GM23338 (cell line): ENCODE measurements at regions not wholly inside any gene's neighbourhood (a gene's known extent, or its start where the extent isn't known, plus 50 kb on each side); places are given as distances from the start of the nearest gene placed in this dataset.

ENCODE experiments used
- ATAC-seq: fragments of 200-7000 bp; cut with Tn5 transposase; 3 replicates; pipeline ENCODE4 v1.9.1; 2020
- DNase-seq: peaks from one replicate; pipeline ENCODE4 v3.0.0-alpha.2; 2015; ENCODE audit warnings: low spot score
- H2AFZ ChIP-seq: fragments of 200-600 bp; sonication (generic); 2 replicates; pipeline ENCODE4 v1.8.0; 2016; ENCODE audit warnings: antibody characterized with exemption, mild to moderate bottlenecking, moderate library complexity
- H3F3A ChIP-seq: fragments of 200-600 bp; sonication (generic); replicated peaks from 2 replicates; pipeline ENCODE4 v1.8.0; 2017; ENCODE audit warnings: antibody characterized with exemption, mixed run types, low read depth
- H3K27ac ChIP-seq: fragments of 200-600 bp; sonication (generic); 2 replicates; pipeline ENCODE4 v1.6.1; 2016; ENCODE audit warnings: low read depth
- H3K27me3 ChIP-seq: fragments of 200-600 bp; sonication (generic); 2 replicates; pipeline ENCODE4 v1.8.0; 2016; ENCODE audit warnings: mild to moderate bottlenecking, mixed run types, moderate library complexity; ENCODE audit not compliant: insufficient read depth
- H3K36me3 ChIP-seq: fragments of 200-600 bp; sonication (generic); 2 replicates; pipeline ENCODE4 v1.8.0; 2016; ENCODE audit warnings: mild to moderate bottlenecking; ENCODE audit not compliant: insufficient read depth
- H3K4me1 ChIP-seq: fragments of 200-600 bp; sonication (generic); 2 replicates; pipeline ENCODE4 v1.8.0; 2016; ENCODE audit warnings: mild to moderate bottlenecking, moderate library complexity; ENCODE audit not compliant: insufficient read depth
- H3K4me2 ChIP-seq: fragments of 200-600 bp; sonication (generic); 2 replicates; pipeline ENCODE4 v1.7.1; 2017; ENCODE audit warnings: mixed run types
- H3K4me3 ChIP-seq: fragments of 200-600 bp; sonication (generic); 2 replicates; pipeline ENCODE4 v1.6.1; 2016; ENCODE audit warnings: mixed run types
- H3K79me2 ChIP-seq: fragments of 200-600 bp; sonication (generic); replicated peaks from 2 replicates; pipeline ENCODE4 v1.8.0; 2017; ENCODE audit warnings: mild to moderate bottlenecking; ENCODE audit not compliant: insufficient read depth
- H3K9me2 ChIP-seq: fragments of 200-600 bp; sonication (generic); 2 replicates; pipeline ENCODE4 v1.8.0; 2017; ENCODE audit not compliant: insufficient read depth
- H4K20me1 ChIP-seq: fragments of 200-600 bp; sonication (generic); replicated peaks from 2 replicates; pipeline ENCODE4 v1.8.0; 2017; ENCODE audit warnings: mild to moderate bottlenecking; ENCODE audit not compliant: insufficient read depth
- H3K27ac Mint-ChIP-seq: 2 replicates; pipeline ENCODE4 v1.8.0; 2020; ENCODE audit warnings: inconsistent platforms, mild to moderate bottlenecking, moderate library complexity, mixed read lengths
- H3K27me3 Mint-ChIP-seq: 3 replicates; pipeline ENCODE4 v1.8.0; 2022; ENCODE audit warnings: low read depth, mild to moderate bottlenecking, moderate library complexity, mixed read lengths, inconsistent platforms; ENCODE audit not compliant: insufficient read depth, poor library complexity
- H3K36me3 Mint-ChIP-seq: 3 replicates; pipeline ENCODE4 v1.8.0; 2021; ENCODE audit warnings: low read depth, mild to moderate bottlenecking, inconsistent platforms, moderate library complexity, mixed read lengths
- H3K4me1 Mint-ChIP-seq: 3 replicates; pipeline ENCODE4 v1.8.0; 2020; ENCODE audit warnings: mild to moderate bottlenecking, inconsistent platforms, mixed read lengths
- H3K4me3 Mint-ChIP-seq: 3 replicates; pipeline ENCODE4 v1.8.0; 2021; ENCODE audit warnings: moderate library complexity, mild to moderate bottlenecking, inconsistent platforms, mixed read lengths
- H3K9me3 Mint-ChIP-seq: 3 replicates; pipeline ENCODE4 v1.8.0; 2020; ENCODE audit warnings: moderate library complexity, mild to moderate bottlenecking, inconsistent platforms, mixed read lengths
- CREB1 ChIP-seq: fragments of 250-450 bp; sonication (Bioruptor Pico); IDR thresholded peaks from 2 replicates; pipeline ENCODE4 v1.5.0; 2020; ENCODE audit warnings: low read depth, mild to moderate bottlenecking, moderate library complexity
- CTCF ChIP-seq, 2 experiments: fragments of 200-600 bp in 1 of 2; sonication (generic) in 1 of 2; conservative IDR thresholded peaks; 2 replicates each; pipeline versions ENCODE4 v1.5.1 to v1.6.1; 2016 to 2017; ENCODE audit warnings: antibody characterized with exemption in 2 of 2, low read depth in 2 of 2, mild to moderate bottlenecking in 2 of 2, moderate library complexity in 1 of 2
- EZH2 ChIP-seq: fragments of 200-600 bp; sonication (generic); IDR thresholded peaks from one replicate; pipeline ENCODE4 v1.8.0; 2017; ENCODE audit warnings: antibody characterized with exemption, mild to moderate bottlenecking, low read depth; ENCODE audit not compliant: unreplicated experiment
- EZH2phosphoT487 ChIP-seq: fragments of 200-600 bp; sonication (generic); IDR thresholded peaks from one replicate; pipeline ENCODE4 v1.8.1; 2018; ENCODE audit warnings: antibody characterized with exemption; ENCODE audit not compliant: unreplicated experiment
- JUNB ChIP-seq: IDR thresholded peaks from one replicate; pipeline ENCODE4 v1.6.1; 2016; ENCODE audit warnings: antibody characterized with exemption; ENCODE audit not compliant: unreplicated experiment
- NANOG ChIP-seq: IDR thresholded peaks from 2 replicates; pipeline ENCODE4 v1.6.1; 2016; ENCODE audit warnings: antibody characterized with exemption, borderline replicate concordance
- POLR2AphosphoS5 ChIP-seq: IDR thresholded peaks from 2 replicates; pipeline ENCODE4 v1.6.1; 2016; ENCODE audit warnings: antibody characterized with exemption, low read depth
- REST ChIP-seq: IDR thresholded peaks from one replicate; pipeline ENCODE4 v1.6.1; 2018; ENCODE audit warnings: antibody characterized with exemption; ENCODE audit not compliant: unreplicated experiment
- STAT1 ChIP-seq: IDR thresholded peaks from one replicate; pipeline ENCODE4 v1.6.1; 2016; ENCODE audit warnings: antibody characterized with exemption; ENCODE audit not compliant: unreplicated experiment
- ZNF114 ChIP-seq: fragments of 250-450 bp; sonication (Bioruptor Pico); IDR thresholded peaks from 2 replicates; pipeline ENCODE4 v1.5.0; 2020; ENCODE audit warnings: mild to moderate bottlenecking, moderate library complexity
- ZNF331 ChIP-seq: fragments of 250-450 bp; sonication (Bioruptor Pico); IDR thresholded peaks from 2 replicates; pipeline ENCODE4 v1.5.0; 2020; ENCODE audit warnings: low read depth, mild to moderate bottlenecking, moderate library complexity
- TF ChIP-seq, protein P1 (sequence below): fragments of 250-450 bp; sonication (Bioruptor Pico); IDR thresholded peaks from 2 replicates; pipeline ENCODE4 v1.5.0; 2020; ENCODE audit warnings: mild to moderate bottlenecking, moderate library complexity
- TF ChIP-seq, protein P2 (sequence below): IDR thresholded peaks from 2 replicates; pipeline ENCODE4 v1.6.1; 2016; ENCODE audit warnings: antibody characterized with exemption

DNA sequence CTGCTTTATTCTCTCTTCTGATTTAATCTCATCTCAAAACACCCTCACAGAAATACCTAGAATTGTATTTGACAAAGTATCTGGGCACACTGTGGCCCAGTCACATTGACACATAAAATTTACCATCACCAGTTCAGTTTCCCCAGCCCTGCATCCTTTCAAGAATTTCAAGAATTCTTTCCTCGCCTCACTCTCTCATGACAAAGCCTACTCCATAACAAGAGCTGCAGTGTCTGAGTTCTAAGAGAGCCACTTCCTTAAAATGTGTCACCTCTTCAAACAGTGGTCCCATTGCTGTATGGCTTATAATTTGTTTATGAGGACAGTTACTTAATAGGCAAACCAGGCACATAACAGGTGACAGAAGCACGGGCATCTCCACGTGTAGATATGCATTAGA is 90.9 kb upstream of the STK39 start:
- H3F3A ChIP-seq: no peaks in the 10 kb centered on the region
- H3K4me3 ChIP-seq: no peak overlapping the region
- Mint-ChIP-seq H3K27me3 (peaks cover 2% of the 10 kb centered on the region), H3K4me3 (no peak overlapping the region), H3K9me3 (no peaks in the 10 kb centered on the region), H3K4me1 (peaks cover 22% of the 10 kb centered on the region), H3K27ac (no peak overlapping the region), H3K36me3 (no peaks in the 10 kb centered on the region)
- H2AFZ ChIP-seq: no peak overlapping the region
- H4K20me1 ChIP-seq: no peaks in the 10 kb centered on the region
- DNase-seq (peak; percentile 70), ATAC-seq (peak; percentile 17; the same call in 1 of the 3 replicates)
- H3K4me2 ChIP-seq: no peak overlapping the region
- H3K27ac ChIP-seq: no peak overlapping the region
- peaks cover 14% of the 10 kb centered on the region for H3K9me2 ChIP-seq
- H3K36me3 ChIP-seq: no peaks in the 10 kb centered on the region
- no peak for TF ChIP-seq EZH2
- TF ChIP-seq, protein P1, sequence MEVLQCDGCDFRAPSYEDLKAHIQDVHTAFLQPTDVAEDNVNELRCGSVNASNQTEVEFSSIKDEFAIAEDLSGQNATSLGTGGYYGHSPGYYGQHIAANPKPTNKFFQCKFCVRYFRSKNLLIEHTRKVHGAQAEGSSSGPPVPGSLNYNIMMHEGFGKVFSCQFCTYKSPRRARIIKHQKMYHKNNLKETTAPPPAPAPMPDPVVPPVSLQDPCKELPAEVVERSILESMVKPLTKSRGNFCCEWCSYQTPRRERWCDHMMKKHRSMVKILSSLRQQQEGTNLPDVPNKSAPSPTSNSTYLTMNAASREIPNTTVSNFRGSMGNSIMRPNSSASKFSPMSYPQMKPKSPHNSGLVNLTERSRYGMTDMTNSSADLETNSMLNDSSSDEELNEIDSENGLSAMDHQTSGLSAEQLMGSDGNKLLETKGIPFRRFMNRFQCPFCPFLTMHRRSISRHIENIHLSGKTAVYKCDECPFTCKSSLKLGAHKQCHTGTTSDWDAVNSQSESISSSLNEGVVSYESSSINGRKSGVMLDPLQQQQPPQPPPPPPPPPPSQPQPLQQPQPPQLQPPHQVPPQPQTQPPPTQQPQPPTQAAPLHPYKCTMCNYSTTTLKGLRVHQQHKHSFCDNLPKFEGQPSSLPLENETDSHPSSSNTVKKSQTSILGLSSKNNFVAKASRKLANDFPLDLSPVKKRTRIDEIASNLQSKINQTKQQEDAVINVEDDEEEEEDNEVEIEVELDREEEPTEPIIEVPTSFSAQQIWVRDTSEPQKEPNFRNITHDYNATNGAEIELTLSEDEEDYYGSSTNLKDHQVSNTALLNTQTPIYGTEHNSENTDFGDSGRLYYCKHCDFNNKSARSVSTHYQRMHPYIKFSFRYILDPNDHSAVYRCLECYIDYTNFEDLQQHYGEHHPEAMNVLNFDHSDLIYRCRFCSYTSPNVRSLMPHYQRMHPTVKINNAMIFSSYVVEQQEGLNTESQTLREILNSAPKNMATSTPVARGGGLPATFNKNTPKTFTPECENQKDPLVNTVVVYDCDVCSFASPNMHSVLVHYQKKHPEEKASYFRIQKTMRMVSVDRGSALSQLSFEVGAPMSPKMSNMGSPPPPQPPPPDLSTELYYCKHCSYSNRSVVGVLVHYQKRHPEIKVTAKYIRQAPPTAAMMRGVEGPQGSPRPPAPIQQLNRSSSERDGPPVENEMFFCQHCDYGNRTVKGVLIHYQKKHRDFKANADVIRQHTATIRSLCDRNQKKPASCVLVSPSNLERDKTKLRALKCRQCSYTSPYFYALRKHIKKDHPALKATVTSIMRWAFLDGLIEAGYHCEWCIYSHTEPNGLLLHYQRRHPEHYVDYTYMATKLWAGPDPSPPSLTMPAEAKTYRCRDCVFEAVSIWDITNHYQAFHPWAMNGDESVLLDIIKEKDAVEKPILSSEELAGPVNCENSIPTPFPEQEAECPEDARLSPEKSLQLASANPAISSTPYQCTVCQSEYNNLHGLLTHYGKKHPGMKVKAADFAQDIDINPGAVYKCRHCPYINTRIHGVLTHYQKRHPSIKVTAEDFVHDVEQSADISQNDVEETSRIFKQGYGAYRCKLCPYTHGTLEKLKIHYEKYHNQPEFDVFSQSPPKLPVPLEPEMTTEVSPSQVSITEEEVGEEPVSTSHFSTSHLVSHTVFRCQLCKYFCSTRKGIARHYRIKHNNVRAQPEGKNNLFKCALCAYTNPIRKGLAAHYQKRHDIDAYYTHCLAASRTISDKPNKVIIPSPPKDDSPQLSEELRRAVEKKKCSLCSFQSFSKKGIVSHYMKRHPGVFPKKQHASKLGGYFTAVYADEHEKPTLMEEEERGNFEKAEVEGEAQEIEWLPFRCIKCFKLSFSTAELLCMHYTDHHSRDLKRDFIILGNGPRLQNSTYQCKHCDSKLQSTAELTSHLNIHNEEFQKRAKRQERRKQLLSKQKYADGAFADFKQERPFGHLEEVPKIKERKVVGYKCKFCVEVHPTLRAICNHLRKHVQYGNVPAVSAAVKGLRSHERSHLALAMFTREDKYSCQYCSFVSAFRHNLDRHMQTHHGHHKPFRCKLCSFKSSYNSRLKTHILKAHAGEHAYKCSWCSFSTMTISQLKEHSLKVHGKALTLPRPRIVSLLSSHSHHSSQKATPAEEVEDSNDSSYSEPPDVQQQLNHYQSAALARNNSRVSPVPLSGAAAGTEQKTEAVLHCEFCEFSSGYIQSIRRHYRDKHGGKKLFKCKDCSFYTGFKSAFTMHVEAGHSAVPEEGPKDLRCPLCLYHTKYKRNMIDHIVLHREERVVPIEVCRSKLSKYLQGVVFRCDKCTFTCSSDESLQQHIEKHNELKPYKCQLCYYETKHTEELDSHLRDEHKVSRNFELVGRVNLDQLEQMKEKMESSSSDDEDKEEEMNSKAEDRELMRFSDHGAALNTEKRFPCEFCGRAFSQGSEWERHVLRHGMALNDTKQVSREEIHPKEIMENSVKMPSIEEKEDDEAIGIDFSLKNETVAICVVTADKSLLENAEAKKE (CRISPR knock-in tag): no peak
- no peak for TF ChIP-seq POLR2AphosphoS5
- TF ChIP-seq ZNF331 (CRISPR knock-in tag): no peak
- TF ChIP-seq CREB1 (CRISPR knock-in tag): no peak
- TF ChIP-seq NANOG: no peak
- TF ChIP-seq CTCF (conservative IDR thresholded peaks at IDR 0.05; ENCODE audit: low read depth in 2 of 2): no peak
- TF ChIP-seq EZH2phosphoT487: no peak
- TF ChIP-seq, protein P2, sequence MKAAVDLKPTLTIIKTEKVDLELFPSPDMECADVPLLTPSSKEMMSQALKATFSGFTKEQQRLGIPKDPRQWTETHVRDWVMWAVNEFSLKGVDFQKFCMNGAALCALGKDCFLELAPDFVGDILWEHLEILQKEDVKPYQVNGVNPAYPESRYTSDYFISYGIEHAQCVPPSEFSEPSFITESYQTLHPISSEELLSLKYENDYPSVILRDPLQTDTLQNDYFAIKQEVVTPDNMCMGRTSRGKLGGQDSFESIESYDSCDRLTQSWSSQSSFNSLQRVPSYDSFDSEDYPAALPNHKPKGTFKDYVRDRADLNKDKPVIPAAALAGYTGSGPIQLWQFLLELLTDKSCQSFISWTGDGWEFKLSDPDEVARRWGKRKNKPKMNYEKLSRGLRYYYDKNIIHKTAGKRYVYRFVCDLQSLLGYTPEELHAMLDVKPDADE: no peak
- no peak for TF ChIP-seq REST
- TF ChIP-seq JUNB: no peak
- no peak for TF ChIP-seq ZNF114 (CRISPR knock-in tag)
- TF ChIP-seq STAT1: no peak
- H3K27me3 ChIP-seq: no peaks in the 10 kb centered on the region
- peaks cover 12% of the 10 kb centered on the region; the same call in 1 of the 2 replicates for H3K4me1 ChIP-seq
- no peaks in the 10 kb centered on the region for H3K79me2 ChIP-seq
